SK-N-SH treated with all-trans-retinoic acid at 6 μM for 48 hours (cell line): ENCODE measurements at regions not wholly inside any gene's neighbourhood (a gene's known extent, or its start where the extent isn't known, plus 50 kb on each side); places are given as distances from the start of the nearest gene placed in this dataset.

Experiments
- ARNTL ChIP-seq: fragments of 450-650 bp; formaldehyde crosslinking; IDR thresholded peaks from 2 replicates; pipeline ENCODE4 v1.5.0; 2020; ENCODE audit warnings: low read depth, mild to moderate bottlenecking, moderate library complexity, borderline replicate concordance
- RARB ChIP-seq: fragments of 250-450 bp; sonication (Bioruptor Pico); IDR thresholded peaks from 2 replicates; pipeline ENCODE4 v1.8.0; 2021; ENCODE audit warnings: mild to moderate bottlenecking, moderate library complexity
- SNAI2 ChIP-seq: fragments of 250-450 bp; sonication (Bioruptor Pico); IDR thresholded peaks from 2 replicates; pipeline ENCODE4 v1.5.0; 2020; ENCODE audit warnings: mild to moderate bottlenecking, moderate library complexity
- TOX ChIP-seq: fragments of 250-450 bp; sonication (Bioruptor Pico); IDR thresholded peaks from 2 replicates; pipeline ENCODE4 v1.8.0; 2021; ENCODE audit warnings: mild to moderate bottlenecking, moderate library complexity, borderline replicate concordance
- ZFP30 ChIP-seq: fragments of 450-650 bp; formaldehyde crosslinking; IDR thresholded peaks from 2 replicates; pipeline ENCODE4 v1.5.0; 2022; ENCODE audit warnings: mild to moderate bottlenecking, moderate library complexity
- ZNF70 ChIP-seq: fragments of 450-650 bp; formaldehyde crosslinking; IDR thresholded peaks from 2 replicates; pipeline ENCODE4 v1.5.0; 2020; ENCODE audit warnings: mild to moderate bottlenecking, moderate library complexity
- ZNF8 ChIP-seq: fragments of 450-650 bp; formaldehyde crosslinking; IDR thresholded peaks from 2 replicates; pipeline ENCODE4 v1.5.0; 2020; ENCODE audit warnings: mild to moderate bottlenecking, moderate library complexity
- TF ChIP-seq, protein P1 (sequence below): fragments of 250-450 bp; sonication (Bioruptor Pico); IDR thresholded peaks from 2 replicates; pipeline ENCODE4 v1.5.1; 2020; ENCODE audit warnings: low read depth, mild to moderate bottlenecking, moderate library complexity
- TF ChIP-seq, protein P2 (sequence below): fragments of 250-450 bp; sonication (Bioruptor Pico); IDR thresholded peaks from 2 replicates; pipeline ENCODE4 v1.5.0; 2020; ENCODE audit warnings: mild to moderate bottlenecking, moderate library complexity

DNA sequence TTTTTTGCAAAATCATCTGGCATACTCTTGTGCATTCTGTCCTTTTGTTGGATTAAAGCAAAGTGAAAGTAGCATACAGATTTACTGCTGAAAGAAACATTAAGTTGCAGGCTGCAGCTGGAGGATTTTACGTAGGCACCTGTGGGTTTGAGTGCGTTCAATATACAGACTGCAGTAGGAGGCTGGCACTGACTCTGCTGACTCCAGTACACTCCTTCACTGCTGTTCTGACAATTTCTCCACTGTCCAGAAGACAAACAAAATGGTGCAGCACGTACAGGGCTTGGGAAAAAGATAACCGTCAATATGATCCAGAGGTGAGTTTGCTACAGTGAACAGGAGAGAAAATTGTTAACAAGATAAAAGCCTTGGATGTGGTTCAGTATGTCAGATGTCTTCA, 73.3 kb downstream of the TANC2 start:
- no peak for TF ChIP-seq ARNTL (CRISPR knock-in tag)
- TF ChIP-seq, protein P1, sequence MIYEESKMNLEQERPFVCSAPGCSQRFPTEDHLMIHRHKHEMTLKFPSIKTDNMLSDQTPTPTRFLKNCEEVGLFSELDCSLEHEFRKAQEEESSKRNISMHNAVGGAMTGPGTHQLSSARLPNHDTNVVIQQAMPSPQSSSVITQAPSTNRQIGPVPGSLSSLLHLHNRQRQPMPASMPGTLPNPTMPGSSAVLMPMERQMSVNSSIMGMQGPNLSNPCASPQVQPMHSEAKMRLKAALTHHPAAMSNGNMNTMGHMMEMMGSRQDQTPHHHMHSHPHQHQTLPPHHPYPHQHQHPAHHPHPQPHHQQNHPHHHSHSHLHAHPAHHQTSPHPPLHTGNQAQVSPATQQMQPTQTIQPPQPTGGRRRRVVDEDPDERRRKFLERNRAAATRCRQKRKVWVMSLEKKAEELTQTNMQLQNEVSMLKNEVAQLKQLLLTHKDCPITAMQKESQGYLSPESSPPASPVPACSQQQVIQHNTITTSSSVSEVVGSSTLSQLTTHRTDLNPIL = no peak
- TF ChIP-seq TOX (CRISPR knock-in tag) = no peak
- TF ChIP-seq, protein P2, sequence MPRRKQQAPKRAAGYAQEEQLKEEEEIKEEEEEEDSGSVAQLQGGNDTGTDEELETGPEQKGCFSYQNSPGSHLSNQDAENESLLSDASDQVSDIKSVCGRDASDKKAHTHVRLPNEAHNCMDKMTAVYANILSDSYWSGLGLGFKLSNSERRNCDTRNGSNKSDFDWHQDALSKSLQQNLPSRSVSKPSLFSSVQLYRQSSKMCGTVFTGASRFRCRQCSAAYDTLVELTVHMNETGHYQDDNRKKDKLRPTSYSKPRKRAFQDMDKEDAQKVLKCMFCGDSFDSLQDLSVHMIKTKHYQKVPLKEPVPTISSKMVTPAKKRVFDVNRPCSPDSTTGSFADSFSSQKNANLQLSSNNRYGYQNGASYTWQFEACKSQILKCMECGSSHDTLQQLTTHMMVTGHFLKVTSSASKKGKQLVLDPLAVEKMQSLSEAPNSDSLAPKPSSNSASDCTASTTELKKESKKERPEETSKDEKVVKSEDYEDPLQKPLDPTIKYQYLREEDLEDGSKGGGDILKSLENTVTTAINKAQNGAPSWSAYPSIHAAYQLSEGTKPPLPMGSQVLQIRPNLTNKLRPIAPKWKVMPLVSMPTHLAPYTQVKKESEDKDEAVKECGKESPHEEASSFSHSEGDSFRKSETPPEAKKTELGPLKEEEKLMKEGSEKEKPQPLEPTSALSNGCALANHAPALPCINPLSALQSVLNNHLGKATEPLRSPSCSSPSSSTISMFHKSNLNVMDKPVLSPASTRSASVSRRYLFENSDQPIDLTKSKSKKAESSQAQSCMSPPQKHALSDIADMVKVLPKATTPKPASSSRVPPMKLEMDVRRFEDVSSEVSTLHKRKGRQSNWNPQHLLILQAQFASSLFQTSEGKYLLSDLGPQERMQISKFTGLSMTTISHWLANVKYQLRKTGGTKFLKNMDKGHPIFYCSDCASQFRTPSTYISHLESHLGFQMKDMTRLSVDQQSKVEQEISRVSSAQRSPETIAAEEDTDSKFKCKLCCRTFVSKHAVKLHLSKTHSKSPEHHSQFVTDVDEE (CRISPR knock-in tag) = no peak
- TF ChIP-seq SNAI2 = no peak
- TF ChIP-seq ZFP30 (CRISPR knock-in tag) = no peak
- TF ChIP-seq ZNF70 = no peak
- no peak for TF ChIP-seq ZNF8 (CRISPR knock-in tag)
- no peak for TF ChIP-seq RARB (CRISPR knock-in tag)
